SU-DHL-6 (cell line): ENCODE measurements at regions not wholly inside any gene's neighbourhood (a gene's known extent, or its start where the extent isn't known, plus 50 kb on each side); places are given as distances from the start of the nearest gene placed in this dataset.

ENCODE experiments used
- EZH2phosphoT487 ChIP-seq: fragments of 200-600 bp; sonication (generic), shearing (Covaris generic); conservative IDR thresholded peaks from 2 replicates; pipeline ENCODE4 v1.6.1; 2018; ENCODE audit warnings: mild to moderate bottlenecking, antibody characterized with exemption, low read length, moderate library complexity, mixed read lengths
- TF ChIP-seq, protein P1 (sequence below): fragments of 200-600 bp; sonication (generic); IDR thresholded peaks from one replicate; pipeline ENCODE4 v1.5.1; 2017; ENCODE audit warnings: antibody characterized with exemption, mild to moderate bottlenecking, low read length, moderate library complexity; ENCODE audit not compliant: insufficient read depth, poor library complexity, severe bottlenecking

DNA sequence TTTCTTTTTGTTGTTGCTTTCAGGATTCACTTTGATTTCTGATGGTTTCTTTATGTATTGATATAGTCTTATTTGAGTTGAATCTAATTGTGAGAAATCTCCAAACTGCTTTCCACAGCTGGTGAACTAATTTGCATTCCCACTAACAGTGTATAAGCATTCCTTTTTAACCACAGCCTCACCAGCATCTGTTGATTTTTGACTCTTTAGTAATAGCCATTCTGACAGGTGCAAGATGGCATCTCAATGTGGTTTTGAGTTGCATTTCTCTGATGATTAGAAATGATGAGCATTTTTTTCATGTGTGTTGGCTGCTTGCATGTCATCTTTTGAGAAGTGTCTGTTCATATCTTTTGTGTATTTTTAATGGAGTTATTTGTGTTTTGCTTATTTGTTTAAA, 1023.1 kb downstream of the SH3BGRL start:
- TF ChIP-seq, protein P1, sequence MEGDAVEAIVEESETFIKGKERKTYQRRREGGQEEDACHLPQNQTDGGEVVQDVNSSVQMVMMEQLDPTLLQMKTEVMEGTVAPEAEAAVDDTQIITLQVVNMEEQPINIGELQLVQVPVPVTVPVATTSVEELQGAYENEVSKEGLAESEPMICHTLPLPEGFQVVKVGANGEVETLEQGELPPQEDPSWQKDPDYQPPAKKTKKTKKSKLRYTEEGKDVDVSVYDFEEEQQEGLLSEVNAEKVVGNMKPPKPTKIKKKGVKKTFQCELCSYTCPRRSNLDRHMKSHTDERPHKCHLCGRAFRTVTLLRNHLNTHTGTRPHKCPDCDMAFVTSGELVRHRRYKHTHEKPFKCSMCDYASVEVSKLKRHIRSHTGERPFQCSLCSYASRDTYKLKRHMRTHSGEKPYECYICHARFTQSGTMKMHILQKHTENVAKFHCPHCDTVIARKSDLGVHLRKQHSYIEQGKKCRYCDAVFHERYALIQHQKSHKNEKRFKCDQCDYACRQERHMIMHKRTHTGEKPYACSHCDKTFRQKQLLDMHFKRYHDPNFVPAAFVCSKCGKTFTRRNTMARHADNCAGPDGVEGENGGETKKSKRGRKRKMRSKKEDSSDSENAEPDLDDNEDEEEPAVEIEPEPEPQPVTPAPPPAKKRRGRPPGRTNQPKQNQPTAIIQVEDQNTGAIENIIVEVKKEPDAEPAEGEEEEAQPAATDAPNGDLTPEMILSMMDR = no peak
- TF ChIP-seq EZH2phosphoT487 = no peak
